Mesothelial cell of epicardium (in vitro differentiated cells): ENCODE measurements at regions not wholly inside any gene's neighbourhood (a gene's known extent, or its start where the extent isn't known, plus 50 kb on each side); places are given as distances from the start of the nearest gene placed in this dataset.

Experiments used
- DNase-seq, 2 experiments: peaks; one replicate each; pipeline ENCODE4 v3.0.0; 2021; ENCODE audit warnings: low spot score in 2 of 2; ENCODE audit not compliant: unreplicated experiment in 2 of 2
- H3K27ac Mint-ChIP-seq: 2 replicates; pipeline ENCODE4 v1.8.0; 2021; ENCODE audit warnings: mixed read lengths
- H3K27me3 Mint-ChIP-seq: 2 replicates; pipeline ENCODE4 v1.8.0; 2021; ENCODE audit warnings: low read depth, mixed read lengths
- H3K36me3 Mint-ChIP-seq: 2 replicates; pipeline ENCODE4 v1.8.0; 2021; ENCODE audit warnings: mixed read lengths
- H3K4me1 Mint-ChIP-seq: 2 replicates; pipeline ENCODE4 v1.8.0; 2021; ENCODE audit warnings: mixed read lengths
- H3K4me3 Mint-ChIP-seq: 2 replicates; pipeline ENCODE4 v1.8.0; 2021; ENCODE audit warnings: mild to moderate bottlenecking, moderate library complexity, mixed read lengths
- H3K9me3 Mint-ChIP-seq: 2 replicates; pipeline ENCODE4 v1.8.0; 2021; ENCODE audit warnings: mixed read lengths
- CTCF ChIP-seq: fragments of 200-600 bp; sonication (generic); IDR thresholded peaks from one replicate; pipeline ENCODE4 v1.5.0; 2021; ENCODE audit warnings: antibody characterized with exemption; ENCODE audit not compliant: unreplicated experiment

GRCh38 chr10:35792291-35792690 is 150.2 kb upstream of the FZD8 start:
- no peaks in the 10 kb centered on the region for H3K36me3 Mint-ChIP-seq
- H3K9me3 Mint-ChIP-seq = peaks cover 5% of the 10 kb centered on the region
- no peak for TF ChIP-seq CTCF
- no peak overlapping the region for H3K27ac Mint-ChIP-seq
- peaks cover 15% of the 10 kb centered on the region for H3K4me1 Mint-ChIP-seq
- H3K4me3 Mint-ChIP-seq = no peak overlapping the region
- peaks cover 5% of the 10 kb centered on the region for H3K27me3 Mint-ChIP-seq
- no peak for DNase-seq

- no peak for TF ChIP-seq CTCF
- peaks cover 12% of the 10 kb centered on the region for H3K9me3 Mint-ChIP-seq
- no peak for DNase-seq
- H3K4me3 Mint-ChIP-seq = no peak overlapping the region
- no peak overlapping the region for H3K27ac Mint-ChIP-seq
- peaks cover 15% of the 10 kb centered on the region for H3K4me1 Mint-ChIP-seq
- peaks cover 3% of the 10 kb centered on the region for H3K36me3 Mint-ChIP-seq
- peaks cover 5% of the 10 kb centered on the region for H3K27me3 Mint-ChIP-seq
These were observed 147.9 kb upstream of the FZD8 start for GRCh38 chr10:35789996-35790395.

GRCh38 chr10:35784751-35785150 is 142.7 kb upstream of the FZD8 start:
- Mint-ChIP-seq H3K4me3 (no peak overlapping the region), H3K27me3 (peaks cover 5% of the 10 kb centered on the region), H3K27ac (no peak overlapping the region), H3K9me3 (peaks cover 19% of the 10 kb centered on the region), H3K4me1 (peaks cover 5% of the 10 kb centered on the region), H3K36me3 (peaks cover 3% of the 10 kb centered on the region)
- no peak for TF ChIP-seq CTCF
- DNase-seq = no peak

- no peak for DNase-seq
- peaks cover 5% of the 10 kb centered on the region for H3K4me1 Mint-ChIP-seq
- H3K27ac Mint-ChIP-seq = no peak overlapping the region
- no peak overlapping the region for H3K4me3 Mint-ChIP-seq
- H3K27me3 Mint-ChIP-seq = peaks cover 7% of the 10 kb centered on the region
- H3K36me3 Mint-ChIP-seq = peaks cover 3% of the 10 kb centered on the region
- TF ChIP-seq CTCF = no peak
- H3K9me3 Mint-ChIP-seq = peaks cover 17% of the 10 kb centered on the region
These were observed 141.3 kb upstream of the FZD8 start for GRCh38 chr10:35783305-35783838.

- TF ChIP-seq CTCF = no peak
- Mint-ChIP-seq H3K4me3 (no peak overlapping the region), H3K27me3 (peaks cover 7% of the 10 kb centered on the region), H3K9me3 (peaks cover 10% of the 10 kb centered on the region), H3K4me1 (peaks cover 5% of the 10 kb centered on the region), H3K36me3 (no peaks in the 10 kb centered on the region), H3K27ac (no peak overlapping the region)
- no peak for DNase-seq
These were observed 139.5 kb upstream of the FZD8 start for GRCh38 chr10:35781643-35782035.
